Hepatocyte (in vitro differentiated cells): ENCODE measurements at regions not wholly inside any gene's neighbourhood (a gene's known extent, or its start where the extent isn't known, plus 50 kb on each side); places are given as distances from the start of the nearest gene placed in this dataset.
"Not testable (repeated sequence)": the region's sequence is repeated elsewhere in the genome, so short reads cannot be mapped to it uniquely, and the experiment has no call there.

ENCODE experiments used
- DNase-seq: peaks from one replicate; pipeline ENCODE4 v3.0.0-alpha.2; 2016; ENCODE audit warnings: low spot score
- H2AFZ ChIP-seq: fragments of 200-600 bp; sonication (generic); 2 replicates; pipeline ENCODE4 v1.6.0; 2016; ENCODE audit warnings: antibody characterized with exemption, mild to moderate bottlenecking
- H3K27ac ChIP-seq: fragments of 200-600 bp; sonication (generic); 2 replicates; pipeline ENCODE4 v1.5.1; 2016; ENCODE audit warnings: mild to moderate bottlenecking
- H3K27me3 ChIP-seq: fragments of 200-600 bp; sonication (generic); 2 replicates; pipeline ENCODE4 v1.6.1; 2016
- H3K36me3 ChIP-seq: fragments of 200-600 bp; sonication (generic); replicated peaks from 2 replicates; pipeline ENCODE4 v1.5.1; 2016; ENCODE audit warnings: low read depth; ENCODE audit not compliant: insufficient read depth
- H3K4me1 ChIP-seq: fragments of 200-600 bp; sonication (generic); 2 replicates; pipeline ENCODE4 v1.5.1; 2016; ENCODE audit warnings: mild to moderate bottlenecking, moderate library complexity; ENCODE audit not compliant: insufficient read depth
- H3K4me2 ChIP-seq: fragments of 200-600 bp; sonication (generic); 2 replicates; pipeline ENCODE4 v1.6.0; 2016
- H3K4me3 ChIP-seq: fragments of 200-600 bp; sonication (generic); 2 replicates; pipeline ENCODE4 v1.5.1; 2016; ENCODE audit warnings: mild to moderate bottlenecking
- H3K79me2 ChIP-seq: fragments of 200-600 bp; sonication (generic); 2 replicates; pipeline ENCODE4 v1.6.0; 2017; ENCODE audit warnings: mild to moderate bottlenecking
- H3K9me2 ChIP-seq: fragments of 200-600 bp; sonication (generic); replicated peaks from 2 replicates; pipeline ENCODE4 v1.6.0; 2017; ENCODE audit warnings: mild to moderate bottlenecking; ENCODE audit not compliant: insufficient read depth
- H3K9me3 ChIP-seq: fragments of 200-600 bp; sonication (generic); 2 replicates; pipeline ENCODE4 v1.5.1; 2016; ENCODE audit warnings: low read depth, mild to moderate bottlenecking
- H4K20me1 ChIP-seq: fragments of 200-600 bp; sonication (generic); 2 replicates; pipeline ENCODE4 v1.6.0; 2016; ENCODE audit warnings: mild to moderate bottlenecking; ENCODE audit not compliant: insufficient read depth, poor library complexity, severe bottlenecking
- EZH2 ChIP-seq: fragments of 200-600 bp; sonication (generic); IDR thresholded peaks from 2 replicates; pipeline ENCODE4 v1.6.1; 2016; ENCODE audit warnings: antibody characterized with exemption, mild to moderate bottlenecking, borderline replicate concordance
- EZH2phosphoT487 ChIP-seq: fragments of 200-600 bp; sonication (generic); IDR thresholded peaks from one replicate; pipeline ENCODE4 v1.6.1; 2018; ENCODE audit warnings: antibody characterized with exemption, mild to moderate bottlenecking, low read depth, moderate library complexity; ENCODE audit not compliant: unreplicated experiment, severe bottlenecking
- WGBS: methylation state at CpG from one replicate; pipeline ENCODE4 v1.1.6; 2016; ENCODE audit warnings: low lambda C conversion rate; ENCODE audit errors: missing lambda C conversion rate; 5-methylcytosine and 5-hydroxymethylcytosine counted together
- TF ChIP-seq, protein P1 (sequence below): fragments of 200-600 bp; sonication (generic); IDR thresholded peaks from 2 replicates; pipeline ENCODE4 v1.5.1; 2016; ENCODE audit warnings: antibody characterized with exemption, mild to moderate bottlenecking; ENCODE audit not compliant: poor library complexity

DNA sequence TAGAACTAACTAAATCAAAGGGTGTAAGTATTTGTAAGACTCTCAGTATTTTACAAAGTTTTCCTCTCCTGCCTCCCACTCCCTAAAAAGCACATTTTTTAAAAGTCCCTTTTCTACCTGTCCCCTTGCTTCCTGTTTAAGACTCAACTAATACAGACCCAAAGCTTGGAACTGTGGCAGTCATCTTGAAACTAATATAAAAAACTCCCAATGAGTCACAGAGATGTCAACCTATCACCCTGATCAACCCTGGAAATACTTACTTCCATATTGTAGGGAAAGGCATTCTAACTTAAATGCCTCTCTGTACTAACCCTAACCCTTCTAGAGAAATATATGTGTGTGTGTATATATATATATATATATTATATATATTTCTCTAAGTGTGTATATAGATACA, 184.8 kb downstream of the SPTSSA start:
- Histone ChIP-seq H3K4me1 (no peaks in the 10 kb centered on the region), H3K27me3 (no peaks in the 10 kb centered on the region), H4K20me1 (no peaks in the 10 kb centered on the region), H3K27ac (no peak overlapping the region), H3K79me2 (no peaks in the 10 kb centered on the region), H2AFZ (no peak overlapping the region), H3K9me3 (no peaks in the 10 kb centered on the region), H3K4me3 (no peak overlapping the region), H3K36me3 (no peaks in the 10 kb centered on the region), H3K9me2 (no peaks in the 10 kb centered on the region), H3K4me2 (no peak overlapping the region)
- no peak for TF ChIP-seq EZH2phosphoT487
- TF ChIP-seq, protein P1, sequence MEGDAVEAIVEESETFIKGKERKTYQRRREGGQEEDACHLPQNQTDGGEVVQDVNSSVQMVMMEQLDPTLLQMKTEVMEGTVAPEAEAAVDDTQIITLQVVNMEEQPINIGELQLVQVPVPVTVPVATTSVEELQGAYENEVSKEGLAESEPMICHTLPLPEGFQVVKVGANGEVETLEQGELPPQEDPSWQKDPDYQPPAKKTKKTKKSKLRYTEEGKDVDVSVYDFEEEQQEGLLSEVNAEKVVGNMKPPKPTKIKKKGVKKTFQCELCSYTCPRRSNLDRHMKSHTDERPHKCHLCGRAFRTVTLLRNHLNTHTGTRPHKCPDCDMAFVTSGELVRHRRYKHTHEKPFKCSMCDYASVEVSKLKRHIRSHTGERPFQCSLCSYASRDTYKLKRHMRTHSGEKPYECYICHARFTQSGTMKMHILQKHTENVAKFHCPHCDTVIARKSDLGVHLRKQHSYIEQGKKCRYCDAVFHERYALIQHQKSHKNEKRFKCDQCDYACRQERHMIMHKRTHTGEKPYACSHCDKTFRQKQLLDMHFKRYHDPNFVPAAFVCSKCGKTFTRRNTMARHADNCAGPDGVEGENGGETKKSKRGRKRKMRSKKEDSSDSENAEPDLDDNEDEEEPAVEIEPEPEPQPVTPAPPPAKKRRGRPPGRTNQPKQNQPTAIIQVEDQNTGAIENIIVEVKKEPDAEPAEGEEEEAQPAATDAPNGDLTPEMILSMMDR, result no peak
- no peak for TF ChIP-seq EZH2
- DNase-seq, result no peak

DNA sequence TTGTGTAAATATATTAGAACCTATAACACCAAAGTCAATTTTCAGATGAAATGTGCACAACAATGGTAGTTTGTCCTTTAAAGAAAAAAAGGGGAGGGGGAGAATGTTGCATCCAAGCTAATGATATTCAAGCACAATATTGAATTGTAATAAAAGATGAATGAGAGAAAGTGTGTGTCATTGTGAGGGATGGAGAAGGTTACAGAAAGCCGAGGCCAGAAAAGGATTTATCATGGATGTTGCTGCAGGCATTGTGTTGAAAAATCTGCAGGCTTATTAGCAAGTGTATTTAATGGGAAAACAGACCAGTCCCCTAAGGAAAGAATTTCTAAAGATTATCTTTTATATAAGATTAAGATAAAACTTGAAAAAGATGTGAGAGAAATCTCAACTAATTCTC, 186.5 kb downstream of the SPTSSA start:
- WGBS, result 71% methylated on average over 1 of the region's 1 CpG
- H3K4me3 ChIP-seq, result no peak overlapping the region
- no peak for DNase-seq
- no peaks in the 10 kb centered on the region for H3K4me1 ChIP-seq
- H3K4me2 ChIP-seq, result no peak overlapping the region
- H4K20me1 ChIP-seq, result no peaks in the 10 kb centered on the region
- no peaks in the 10 kb centered on the region for H3K9me3 ChIP-seq
- H3K79me2 ChIP-seq, result no peaks in the 10 kb centered on the region
- TF ChIP-seq EZH2 (no peak), EZH2phosphoT487 (no peak)
- TF ChIP-seq, protein P1, result no peak
- H3K9me2 ChIP-seq, result no peaks in the 10 kb centered on the region
- H3K27ac ChIP-seq, result no peak overlapping the region
- H3K36me3 ChIP-seq, result no peaks in the 10 kb centered on the region
- H3K27me3 ChIP-seq, result no peaks in the 10 kb centered on the region
- no peak overlapping the region for H2AFZ ChIP-seq

DNA sequence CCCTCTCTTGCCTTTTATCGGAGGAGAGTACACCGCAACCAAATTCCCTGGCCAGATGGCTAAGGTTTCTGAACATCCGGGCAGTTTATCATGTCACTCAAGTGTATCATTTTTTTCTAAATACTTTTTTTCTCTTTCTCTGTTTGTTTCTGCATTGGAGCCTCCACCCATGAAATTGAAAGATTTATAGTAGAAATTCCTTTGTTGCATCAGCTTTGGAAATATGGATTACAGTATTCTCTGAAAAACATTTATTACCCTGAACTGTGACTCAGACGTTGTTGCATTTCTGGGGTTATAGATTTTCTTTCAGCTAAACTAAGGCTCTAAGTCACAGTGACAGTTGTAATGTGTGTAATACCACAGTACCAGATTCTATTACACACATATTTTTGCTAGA, 187.0 kb downstream of the SPTSSA start:
- Histone ChIP-seq H2AFZ (no peak overlapping the region), H3K4me3 (no peak overlapping the region), H3K9me2 (no peaks in the 10 kb centered on the region), H3K36me3 (no peaks in the 10 kb centered on the region), H3K4me1 (no peaks in the 10 kb centered on the region), H3K9me3 (no peaks in the 10 kb centered on the region), H3K27ac (no peak overlapping the region), H3K4me2 (no peak overlapping the region), H3K79me2 (no peaks in the 10 kb centered on the region), H3K27me3 (no peaks in the 10 kb centered on the region), H4K20me1 (no peaks in the 10 kb centered on the region)
- TF ChIP-seq, protein P1, result no peak
- TF ChIP-seq EZH2phosphoT487 (no peak), EZH2 (no peak)
- 72% methylated on average over 4 of the region's 4 CpGs for WGBS
- no peak for DNase-seq

DNA sequence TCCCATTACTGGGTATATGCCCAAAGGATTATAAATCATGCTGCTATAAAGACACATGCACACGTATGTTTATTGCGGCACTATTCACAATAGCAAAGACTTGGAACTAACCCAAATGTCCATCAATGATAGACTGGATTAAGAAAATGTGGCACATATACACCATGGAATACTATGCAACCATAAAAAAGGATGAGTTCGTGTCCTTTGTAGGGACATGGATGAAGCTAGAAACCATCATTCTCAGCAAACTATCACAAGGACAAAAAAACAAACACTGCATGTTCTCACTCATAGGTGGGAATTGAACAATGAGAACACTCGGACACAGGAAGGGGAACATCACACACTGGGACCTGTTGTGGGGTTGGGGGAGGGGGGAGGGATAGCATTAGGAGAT, 188.3 kb downstream of the SPTSSA start:
- not testable (repeated sequence) for H3K9me2 ChIP-seq, H3K79me2 ChIP-seq, H3K4me3 ChIP-seq, H4K20me1 ChIP-seq, H3K27ac ChIP-seq, H3K36me3 ChIP-seq, H3K27me3 ChIP-seq, H3K4me1 ChIP-seq, DNase-seq, H3K9me3 ChIP-seq, H3K4me2 ChIP-seq, H2AFZ ChIP-seq
- 96% methylated on average over 2 of the region's 4 CpGs for WGBS
